Activated naive CD4-positive, alpha-beta T cell treated with anti-CD3 and anti-CD28 coated beads, Interleukin-2, amount 50 U/mL, for 24 hours (primary cell): ENCODE measurements at regions not wholly inside any gene's neighbourhood (a gene's known extent, or its start where the extent isn't known, plus 50 kb on each side); places are given as distances from the start of the nearest gene placed in this dataset.

Source experiments
- H3K27ac Mint-ChIP-seq: one replicate; pipeline ENCODE4 v1.8.0; 2021; ENCODE audit warnings: mild to moderate bottlenecking, mixed read lengths
- H3K27me3 Mint-ChIP-seq: one replicate; pipeline ENCODE4 v1.8.0; 2021; ENCODE audit warnings: mixed read lengths
- H3K36me3 Mint-ChIP-seq: one replicate; pipeline ENCODE4 v1.8.0; 2021; ENCODE audit warnings: mixed read lengths
- H3K4me1 Mint-ChIP-seq: one replicate; pipeline ENCODE4 v1.8.0; 2021; ENCODE audit warnings: mixed read lengths
- H3K4me3 Mint-ChIP-seq: one replicate; pipeline ENCODE4 v1.8.0; 2021; ENCODE audit warnings: mild to moderate bottlenecking, mixed read lengths
- H3K9me3 Mint-ChIP-seq: one replicate; pipeline ENCODE4 v1.8.0; 2021; ENCODE audit warnings: mixed read lengths

- no peaks in the 10 kb centered on the region for H3K27me3 Mint-ChIP-seq
- no peaks in the 10 kb centered on the region for H3K36me3 Mint-ChIP-seq
- no peak overlapping the region for H3K4me3 Mint-ChIP-seq
- no peaks in the 10 kb centered on the region for H3K4me1 Mint-ChIP-seq
- no peaks in the 10 kb centered on the region for H3K9me3 Mint-ChIP-seq
- no peak overlapping the region for H3K27ac Mint-ChIP-seq
Measured at GRCh38 chr14:66087231-66087630, 398.9 kb upstream of the CCDC196 start.

GRCh38 chr14:66088656-66089055 is 397.5 kb upstream of the CCDC196 start:
- no peaks in the 10 kb centered on the region for H3K4me1 Mint-ChIP-seq

GRCh38 chr14:66092206-66092605 is 394.0 kb upstream of the CCDC196 start:
- H3K4me3 Mint-ChIP-seq: no peak overlapping the region
- no peak overlapping the region for H3K27ac Mint-ChIP-seq
- no peaks in the 10 kb centered on the region for H3K27me3 Mint-ChIP-seq
- H3K9me3 Mint-ChIP-seq: no peaks in the 10 kb centered on the region
- no peaks in the 10 kb centered on the region for H3K36me3 Mint-ChIP-seq
- H3K4me1 Mint-ChIP-seq: no peaks in the 10 kb centered on the region

More at GRCh38 chr14:66088656-66089055, 397.5 kb upstream of the CCDC196 start:
- H3K27me3 Mint-ChIP-seq: no peaks in the 10 kb centered on the region
- H3K27ac Mint-ChIP-seq: no peak overlapping the region
- no peaks in the 10 kb centered on the region for H3K9me3 Mint-ChIP-seq
- no peaks in the 10 kb centered on the region for H3K36me3 Mint-ChIP-seq
- no peak overlapping the region for H3K4me3 Mint-ChIP-seq

GRCh38 chr14:66092748-66093147 is 393.4 kb upstream of the CCDC196 start:
- Mint-ChIP-seq H3K36me3 (no peaks in the 10 kb centered on the region), H3K4me1 (no peaks in the 10 kb centered on the region), H3K4me3 (no peak overlapping the region), H3K27ac (no peak overlapping the region), H3K9me3 (no peaks in the 10 kb centered on the region), H3K27me3 (no peaks in the 10 kb centered on the region)

GRCh38 chr14:66094001-66094727 is 392.0 kb upstream of the CCDC196 start:
- Mint-ChIP-seq H3K4me3 (no peak overlapping the region), H3K27me3 (no peaks in the 10 kb centered on the region), H3K36me3 (no peaks in the 10 kb centered on the region), H3K4me1 (no peaks in the 10 kb centered on the region), H3K27ac (no peak overlapping the region), H3K9me3 (no peaks in the 10 kb centered on the region)

- no peaks in the 10 kb centered on the region for H3K4me1 Mint-ChIP-seq
- no peak overlapping the region for H3K27ac Mint-ChIP-seq
- H3K9me3 Mint-ChIP-seq: no peaks in the 10 kb centered on the region
- no peaks in the 10 kb centered on the region for H3K27me3 Mint-ChIP-seq
- no peaks in the 10 kb centered on the region for H3K36me3 Mint-ChIP-seq
- no peak overlapping the region for H3K4me3 Mint-ChIP-seq
Measured at GRCh38 chr14:66099451-66099850, 386.7 kb upstream of the CCDC196 start.

- no peaks in the 10 kb centered on the region for H3K36me3 Mint-ChIP-seq
- no peaks in the 10 kb centered on the region for H3K27me3 Mint-ChIP-seq
- H3K4me1 Mint-ChIP-seq: no peaks in the 10 kb centered on the region
- H3K27ac Mint-ChIP-seq: no peak overlapping the region
- H3K4me3 Mint-ChIP-seq: no peak overlapping the region
- H3K9me3 Mint-ChIP-seq: no peaks in the 10 kb centered on the region
Measured at GRCh38 chr14:66099931-66100330, 386.2 kb upstream of the CCDC196 start.

GRCh38 chr14:66101662-66102061 is 384.5 kb upstream of the CCDC196 start:
- H3K9me3 Mint-ChIP-seq: no peaks in the 10 kb centered on the region
- no peaks in the 10 kb centered on the region for H3K36me3 Mint-ChIP-seq
- no peak overlapping the region for H3K27ac Mint-ChIP-seq
- no peak overlapping the region for H3K4me3 Mint-ChIP-seq
- H3K27me3 Mint-ChIP-seq: no peaks in the 10 kb centered on the region
- H3K4me1 Mint-ChIP-seq: no peaks in the 10 kb centered on the region

- Mint-ChIP-seq H3K27me3 (no peaks in the 10 kb centered on the region), H3K4me1 (no peaks in the 10 kb centered on the region), H3K36me3 (no peaks in the 10 kb centered on the region), H3K27ac (no peak overlapping the region), H3K4me3 (no peak overlapping the region), H3K9me3 (no peaks in the 10 kb centered on the region)
Measured at GRCh38 chr14:66104486-66104885, 381.7 kb upstream of the CCDC196 start.

- Mint-ChIP-seq H3K27me3 (no peaks in the 10 kb centered on the region), H3K27ac (no peak overlapping the region), H3K4me1 (no peaks in the 10 kb centered on the region), H3K9me3 (no peaks in the 10 kb centered on the region), H3K4me3 (no peak overlapping the region), H3K36me3 (no peaks in the 10 kb centered on the region)
Measured at GRCh38 chr14:66105815-66106214, 380.4 kb upstream of the CCDC196 start.

GRCh38 chr14:66109426-66109825 is 376.7 kb upstream of the CCDC196 start:
- H3K4me1 Mint-ChIP-seq: no peaks in the 10 kb centered on the region
- H3K4me3 Mint-ChIP-seq: no peak overlapping the region
- no peaks in the 10 kb centered on the region for H3K9me3 Mint-ChIP-seq
- H3K27me3 Mint-ChIP-seq: no peaks in the 10 kb centered on the region
- no peak overlapping the region for H3K27ac Mint-ChIP-seq
- no peaks in the 10 kb centered on the region for H3K36me3 Mint-ChIP-seq

- no peaks in the 10 kb centered on the region for H3K9me3 Mint-ChIP-seq
- no peaks in the 10 kb centered on the region for H3K4me1 Mint-ChIP-seq
- H3K4me3 Mint-ChIP-seq: no peak overlapping the region
- H3K27me3 Mint-ChIP-seq: no peaks in the 10 kb centered on the region
- H3K27ac Mint-ChIP-seq: no peak overlapping the region
- no peaks in the 10 kb centered on the region for H3K36me3 Mint-ChIP-seq
Measured at GRCh38 chr14:66111891-66112290, 374.3 kb upstream of the CCDC196 start.

- Mint-ChIP-seq H3K36me3 (no peaks in the 10 kb centered on the region), H3K27me3 (no peaks in the 10 kb centered on the region), H3K9me3 (no peaks in the 10 kb centered on the region), H3K27ac (no peak overlapping the region), H3K4me3 (no peak overlapping the region), H3K4me1 (no peaks in the 10 kb centered on the region)
Measured at GRCh38 chr14:66114071-66114470, 372.1 kb upstream of the CCDC196 start.

GRCh38 chr14:66115740-66116502 is 370.2 kb upstream of the CCDC196 start:
- H3K4me1 Mint-ChIP-seq: no peaks in the 10 kb centered on the region

GRCh38 chr14:66116732-66117131 is 369.4 kb upstream of the CCDC196 start:
- no peaks in the 10 kb centered on the region for H3K9me3 Mint-ChIP-seq
- H3K27ac Mint-ChIP-seq: no peak overlapping the region
- no peaks in the 10 kb centered on the region for H3K27me3 Mint-ChIP-seq
- no peak overlapping the region for H3K4me3 Mint-ChIP-seq
- H3K4me1 Mint-ChIP-seq: no peaks in the 10 kb centered on the region
- H3K36me3 Mint-ChIP-seq: no peaks in the 10 kb centered on the region

More at GRCh38 chr14:66115740-66116502, 370.2 kb upstream of the CCDC196 start:
- no peaks in the 10 kb centered on the region for H3K9me3 Mint-ChIP-seq
- no peaks in the 10 kb centered on the region for H3K27me3 Mint-ChIP-seq
- no peaks in the 10 kb centered on the region for H3K36me3 Mint-ChIP-seq
- no peak overlapping the region for H3K27ac Mint-ChIP-seq
- H3K4me3 Mint-ChIP-seq: no peak overlapping the region

GRCh38 chr14:66117600-66117999 is 368.6 kb upstream of the CCDC196 start:
- Mint-ChIP-seq H3K27ac (no peak overlapping the region), H3K27me3 (no peaks in the 10 kb centered on the region), H3K4me3 (no peak overlapping the region), H3K9me3 (no peaks in the 10 kb centered on the region), H3K4me1 (no peaks in the 10 kb centered on the region), H3K36me3 (no peaks in the 10 kb centered on the region)
